ENCODE measurements at regions not wholly inside any gene's neighbourhood (a gene's known extent, or its start where the extent isn't known, plus 50 kb on each side); places are given as distances from the start of the nearest gene placed in this dataset.

GRCh38 chr17:13171790-13172189 lies 154.0 kb upstream of the ELAC2 start:
- TF ChIP-seq CTCF (IDR thresholded peaks at IDR 0.05; ENCODE audit: low read depth, low read length, missing control alignments): no peak
- in situ Hi-C loops (cut with HindIII; ENCODE audit: low sequenced_read_pairs): no loop called here
- DNase-seq (ENCODE audit: low read depth): no peak
- no peak overlapping the region for H3K4me3 ChIP-seq (ENCODE audit: low read depth, low read length)

GRCh38 chr17:13162361-13162760 lies 144.5 kb upstream of the ELAC2 start:
- DNase-seq (ENCODE audit: low read depth): no peak
- in situ Hi-C loops (cut with HindIII; ENCODE audit: low sequenced_read_pairs): loop anchor here (5.0 kb wide), 1 partner anchor 90 kb away; no protein-coding TSS in a partner anchor
- TF ChIP-seq CTCF (IDR thresholded peaks at IDR 0.05; ENCODE audit: low read depth, low read length, missing control alignments): no peak
- no peak overlapping the region for H3K4me3 ChIP-seq (ENCODE audit: low read depth, low read length)

- no peak for TF ChIP-seq CTCF (IDR thresholded peaks at IDR 0.05; ENCODE audit: low read depth, low read length, missing control alignments)
- no peak overlapping the region for H3K4me3 ChIP-seq (ENCODE audit: low read depth, low read length)
- no peak for DNase-seq (ENCODE audit: low read depth)
- in situ Hi-C loops (cut with HindIII; ENCODE audit: low sequenced_read_pairs): loop anchor here (5.0 kb wide), 1 partner anchor 88 kb away; no protein-coding TSS in a partner anchor
These were observed 143.0 kb upstream of the ELAC2 start for GRCh38 chr17:13160790-13161189.

GRCh38 chr17:13160296-13160695 lies 142.5 kb upstream of the ELAC2 start:
- in situ Hi-C loops (cut with HindIII; ENCODE audit: low sequenced_read_pairs): loop anchor here (5.0 kb wide), 1 partner anchor 88 kb away; no protein-coding TSS in a partner anchor
- DNase-seq (ENCODE audit: low read depth): no peak
- no peak overlapping the region for H3K4me3 ChIP-seq (ENCODE audit: low read depth, low read length)
- no peak for TF ChIP-seq CTCF (IDR thresholded peaks at IDR 0.05; ENCODE audit: low read depth, low read length, missing control alignments)

GRCh38 chr17:13158494-13159240 lies 140.8 kb upstream of the ELAC2 start:
- no peak overlapping the region for H3K4me3 ChIP-seq (ENCODE audit: low read depth, low read length)
- DNase-seq (ENCODE audit: low read depth): no peak
- in situ Hi-C loops (cut with HindIII; ENCODE audit: low sequenced_read_pairs): no loop called here
- TF ChIP-seq CTCF (IDR thresholded peaks at IDR 0.05; ENCODE audit: low read depth, low read length, missing control alignments): no peak

- in situ Hi-C loops (cut with HindIII; ENCODE audit: low sequenced_read_pairs): no loop called here
These were observed 139.8 kb upstream of the ELAC2 start for GRCh38 chr17:13157656-13158055.

More at GRCh38 chr17:13157656-13158055, 139.8 kb upstream of the ELAC2 start:
- no peak for DNase-seq (ENCODE audit: low read depth)
- no peak for TF ChIP-seq CTCF (IDR thresholded peaks at IDR 0.05; ENCODE audit: low read depth, low read length, missing control alignments)
- no peak overlapping the region for H3K4me3 ChIP-seq (ENCODE audit: low read depth, low read length)

Measured in astrocyte of the cerebellum (primary cell).